ENCODE measurements at regions not wholly inside any gene's neighbourhood (a gene's known extent, or its start where the extent isn't known, plus 50 kb on each side); places are given as distances from the start of the nearest gene placed in this dataset.
"Not testable (repeated sequence)": the region's sequence is repeated elsewhere in the genome, so short reads cannot be mapped to it uniquely, and the experiment has no call there.

DNA sequence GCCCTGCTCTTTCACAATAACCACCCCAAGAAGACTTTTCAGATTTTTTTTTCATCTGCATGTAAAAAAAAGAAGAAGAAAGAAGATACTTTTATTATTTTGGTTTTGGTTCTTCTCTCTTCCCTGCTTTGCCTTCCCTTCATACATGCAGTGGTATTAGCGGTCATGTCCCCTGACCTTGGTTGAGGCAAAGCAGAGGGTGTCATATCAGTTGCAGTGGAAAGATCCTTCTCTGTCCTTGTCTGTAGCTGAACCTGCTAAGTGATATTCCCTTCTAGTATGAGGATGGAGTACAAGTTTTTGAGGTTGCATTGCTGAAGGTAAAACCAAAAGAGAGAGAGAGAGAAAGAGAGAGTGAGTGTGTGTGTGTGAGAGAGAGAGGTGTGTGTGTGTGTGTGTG lies 345.7 kb downstream of the UTRN start:
- Histone ChIP-seq H3K9me3 (no peaks in the 10 kb centered on the region), H3K4me3 (no peak overlapping the region), H3K27me3 (no peaks in the 10 kb centered on the region), H3K4me1 (peaks cover 0 to 3% of the 10 kb centered on the region in 2 donors), H3K27ac (no peak overlapping the region), H3K36me3 (no peaks in the 10 kb centered on the region)
- intact Hi-C loops (cut with DNase I): no loop called here
- DNase-seq: no peak
- ATAC-seq: no peak
- TF ChIP-seq, protein P1, sequence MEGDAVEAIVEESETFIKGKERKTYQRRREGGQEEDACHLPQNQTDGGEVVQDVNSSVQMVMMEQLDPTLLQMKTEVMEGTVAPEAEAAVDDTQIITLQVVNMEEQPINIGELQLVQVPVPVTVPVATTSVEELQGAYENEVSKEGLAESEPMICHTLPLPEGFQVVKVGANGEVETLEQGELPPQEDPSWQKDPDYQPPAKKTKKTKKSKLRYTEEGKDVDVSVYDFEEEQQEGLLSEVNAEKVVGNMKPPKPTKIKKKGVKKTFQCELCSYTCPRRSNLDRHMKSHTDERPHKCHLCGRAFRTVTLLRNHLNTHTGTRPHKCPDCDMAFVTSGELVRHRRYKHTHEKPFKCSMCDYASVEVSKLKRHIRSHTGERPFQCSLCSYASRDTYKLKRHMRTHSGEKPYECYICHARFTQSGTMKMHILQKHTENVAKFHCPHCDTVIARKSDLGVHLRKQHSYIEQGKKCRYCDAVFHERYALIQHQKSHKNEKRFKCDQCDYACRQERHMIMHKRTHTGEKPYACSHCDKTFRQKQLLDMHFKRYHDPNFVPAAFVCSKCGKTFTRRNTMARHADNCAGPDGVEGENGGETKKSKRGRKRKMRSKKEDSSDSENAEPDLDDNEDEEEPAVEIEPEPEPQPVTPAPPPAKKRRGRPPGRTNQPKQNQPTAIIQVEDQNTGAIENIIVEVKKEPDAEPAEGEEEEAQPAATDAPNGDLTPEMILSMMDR (IDR thresholded peaks at IDR 0.05): no peak

DNA sequence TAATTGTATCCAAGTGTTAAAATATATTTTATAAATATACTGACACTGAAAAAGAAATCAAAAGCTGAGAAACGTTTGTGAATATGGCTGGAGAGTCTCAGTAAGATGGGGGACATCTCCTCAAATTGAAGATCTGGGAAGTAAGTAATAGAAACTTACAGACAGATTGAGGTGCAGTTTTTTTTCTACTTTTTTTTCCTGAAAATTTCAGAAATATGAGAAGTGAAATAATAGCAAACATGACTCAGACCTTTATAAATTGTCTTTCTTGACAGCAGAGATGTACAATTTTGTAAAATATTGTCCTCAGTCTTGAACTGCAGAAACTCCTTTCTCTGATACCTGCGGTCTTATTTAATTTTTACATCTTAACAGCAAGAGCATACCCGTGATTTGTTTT lies 347.1 kb downstream of the UTRN start:
- no peaks in the 10 kb centered on the region for H3K27me3 ChIP-seq
- H3K36me3 ChIP-seq: no peaks in the 10 kb centered on the region
- no peaks in the 10 kb centered on the region for H3K9me3 ChIP-seq
- no peak overlapping the region for H3K27ac ChIP-seq
- no peak for ATAC-seq
- DNase-seq: no peak
- TF ChIP-seq, protein P1 (IDR thresholded peaks at IDR 0.05): no peak
- peaks cover 3 to 8% of the 10 kb centered on the region in 2 donors for H3K4me1 ChIP-seq
- no peak overlapping the region for H3K4me3 ChIP-seq
- intact Hi-C loops (cut with DNase I): no loop called here

DNA sequence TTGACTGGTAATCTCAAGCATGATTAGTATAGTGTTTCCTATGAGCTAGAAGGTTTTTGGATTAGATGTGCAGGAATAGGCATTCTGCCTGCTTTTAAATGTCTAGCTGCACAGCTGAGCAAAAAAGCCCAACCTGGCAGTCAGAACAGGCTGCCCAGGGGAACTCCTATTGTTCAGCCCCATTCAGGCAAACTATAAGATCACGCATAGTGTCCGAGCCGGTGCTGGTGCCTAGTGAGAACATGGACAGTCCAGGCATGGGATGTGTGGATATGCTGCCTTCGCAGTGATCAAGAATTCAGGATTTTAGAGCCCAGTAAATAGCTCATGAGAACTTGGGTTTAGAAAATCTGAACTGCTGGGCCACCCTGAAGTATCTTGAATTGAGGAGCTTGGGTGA lies 348.8 kb downstream of the UTRN start:
- Histone ChIP-seq H3K9me3 (no peaks in the 10 kb centered on the region), H3K27ac (no peak overlapping the region), H3K36me3 (no peaks in the 10 kb centered on the region), H3K4me1 (peaks cover 3 to 19% of the 10 kb centered on the region in 2 donors), H3K27me3 (no peaks in the 10 kb centered on the region), H3K4me3 (no peak overlapping the region)
- intact Hi-C loops (cut with DNase I): no loop called here
- no peak for ATAC-seq
- TF ChIP-seq, protein P1 (IDR thresholded peaks at IDR 0.05): no peak
- DNase-seq: peak in 1 of 4 donors; percentile 36

DNA sequence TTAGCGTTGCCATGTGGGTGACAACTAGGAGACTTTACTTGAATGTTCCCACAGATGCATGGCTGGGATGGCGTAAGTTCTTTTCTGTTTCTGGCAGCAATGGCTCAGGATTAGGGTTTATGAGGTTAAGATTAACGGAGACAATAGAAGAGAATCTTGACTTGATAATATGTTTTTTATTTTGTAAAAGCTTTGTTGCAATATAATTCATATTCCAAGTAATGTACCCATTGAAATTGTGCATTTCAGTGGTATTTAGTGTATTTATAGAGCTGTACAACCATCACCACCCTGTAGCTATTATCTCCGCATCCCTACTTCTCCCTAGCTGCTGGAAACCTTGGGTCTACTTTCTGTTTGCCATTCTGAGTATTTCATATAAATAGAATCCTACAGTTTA lies 349.2 kb downstream of the UTRN start:
- no peak for ATAC-seq
- no peak overlapping the region for H3K27ac ChIP-seq
- H3K27me3 ChIP-seq: no peaks in the 10 kb centered on the region
- intact Hi-C loops (cut with DNase I): no loop called here
- no peaks in the 10 kb centered on the region for H3K36me3 ChIP-seq
- DNase-seq: no peak
- peaks cover 3 to 19% of the 10 kb centered on the region in 2 donors for H3K4me1 ChIP-seq
- H3K4me3 ChIP-seq: no peak overlapping the region
- H3K9me3 ChIP-seq: no peaks in the 10 kb centered on the region
- TF ChIP-seq, protein P1 (IDR thresholded peaks at IDR 0.05): no peak

DNA sequence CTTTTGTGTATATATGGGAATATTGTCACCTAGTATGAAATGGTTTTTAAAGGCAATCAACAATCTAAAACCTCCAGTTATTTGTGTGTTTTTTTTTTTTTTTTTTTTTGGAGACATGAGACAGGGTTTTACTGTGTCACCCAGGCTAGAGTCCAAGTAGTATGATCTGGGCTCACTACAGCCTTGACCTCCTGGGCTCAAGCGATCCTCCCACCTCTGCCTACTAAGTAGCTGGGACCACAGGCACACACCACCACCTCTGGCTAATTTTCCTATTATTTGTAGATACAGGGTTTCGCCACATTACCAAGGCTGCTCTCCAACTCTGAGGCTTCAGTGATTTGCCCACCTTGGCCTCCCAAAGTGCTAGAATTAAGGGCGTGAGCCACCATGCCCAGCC lies 349.9 kb downstream of the UTRN start:
- H3K27me3 ChIP-seq: no peaks in the 10 kb centered on the region
- DNase-seq: no peak
- peaks cover 3 to 19% of the 10 kb centered on the region in 2 donors for H3K4me1 ChIP-seq
- intact Hi-C loops (cut with DNase I): no loop called here
- H3K36me3 ChIP-seq: no peaks in the 10 kb centered on the region
- H3K9me3 ChIP-seq: no peaks in the 10 kb centered on the region
- no peak overlapping the region for H3K27ac ChIP-seq
- no peak for ATAC-seq
- TF ChIP-seq, protein P1 (IDR thresholded peaks at IDR 0.05): no peak
- no peak overlapping the region for H3K4me3 ChIP-seq

DNA sequence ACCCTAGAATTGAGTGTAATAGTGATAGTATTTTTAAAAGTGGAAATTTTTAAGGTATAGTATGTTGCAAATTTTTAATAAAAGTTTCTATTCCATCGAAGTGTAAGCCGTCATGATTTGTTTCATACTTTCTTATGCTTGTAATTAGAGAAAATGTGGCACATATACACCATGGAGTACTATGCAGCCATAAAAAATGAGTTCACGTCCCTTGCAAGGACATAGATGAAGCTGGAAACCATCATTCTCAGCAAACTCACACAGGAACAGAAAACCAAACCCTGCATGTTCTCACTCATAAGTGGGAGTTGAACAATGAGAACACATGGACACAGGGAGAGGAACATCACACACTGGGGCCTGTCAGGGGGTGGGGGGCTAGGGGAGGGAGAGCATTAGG lies 350.9 kb downstream of the UTRN start:
- peaks cover 3 to 19% of the 10 kb centered on the region in 2 donors for H3K4me1 ChIP-seq
- H3K4me3 ChIP-seq; ATAC-seq; DNase-seq; H3K27ac ChIP-seq; H3K27me3 ChIP-seq; H3K9me3 ChIP-seq; intact Hi-C loops (cut with DNase I); H3K36me3 ChIP-seq: not testable (repeated sequence)
